Mucosa of rectum (tissue), 2 donors: ENCODE measurements at regions not wholly inside any gene's neighbourhood (a gene's known extent, or its start where the extent isn't known, plus 50 kb on each side); places are given as distances from the start of the nearest gene placed in this dataset.

Experiments used
- H3K27ac ChIP-seq, 2 donors: one replicate each; pipeline ENCODE4 v1.7.0; 2013; ENCODE audit warnings: inconsistent platforms in 2 of 2, low read depth in 2 of 2, low read length in 2 of 2
- H3K27me3 ChIP-seq, 2 donors: one replicate each; pipeline ENCODE4 v1.7.0; 2013; ENCODE audit warnings: low read length in 2 of 2; ENCODE audit not compliant: control insufficient read depth in 2 of 2, insufficient read depth in 2 of 2
- H3K36me3 ChIP-seq, 2 donors: one replicate each; pipeline ENCODE4 v1.7.0; 2013; ENCODE audit warnings: low read length in 2 of 2; ENCODE audit not compliant: control insufficient read depth in 2 of 2, insufficient read depth in 2 of 2
- H3K4me1 ChIP-seq, 2 donors: one replicate each; pipeline ENCODE4 v1.7.0; 2013; ENCODE audit warnings: low read length in 2 of 2, mild to moderate bottlenecking in 1 of 2; ENCODE audit not compliant: control insufficient read depth in 2 of 2, insufficient read depth in 2 of 2
- H3K4me3 ChIP-seq, 2 donors: one replicate each; pipeline ENCODE4 v1.7.0; 2013; ENCODE audit warnings: low read length in 2 of 2
- H3K9ac ChIP-seq, 2 donors: one replicate each; pipeline ENCODE4 v1.7.0; 2013; ENCODE audit warnings: low read length in 2 of 2, low read depth in 1 of 2, mild to moderate bottlenecking in 1 of 2
- H3K9me3 ChIP-seq, 2 donors: one replicate each; pipeline ENCODE4 v1.7.0; 2013; ENCODE audit warnings: low read length in 2 of 2; ENCODE audit not compliant: control insufficient read depth in 2 of 2
- donor health status: healthy.
- donor health status: Normal muscosa, but diverticular disease.

GRCh38 chr21:31505975-31506374 is 153.5 kb upstream of the SOD1 start:
- Histone ChIP-seq H3K4me3 (no peak overlapping the region), H3K36me3 (no peaks in the 10 kb centered on the region), H3K9me3 (no peaks in the 10 kb centered on the region), H3K27me3 (no peaks in the 10 kb centered on the region), H3K27ac (no peak overlapping the region), H3K9ac (no peak overlapping the region), H3K4me1 (no peaks in the 10 kb centered on the region)

- Histone ChIP-seq H3K36me3 (no peaks in the 10 kb centered on the region), H3K4me1 (no peaks in the 10 kb centered on the region), H3K4me3 (no peak overlapping the region), H3K9ac (no peak overlapping the region), H3K27me3 (no peaks in the 10 kb centered on the region), H3K9me3 (no peaks in the 10 kb centered on the region), H3K27ac (no peak overlapping the region)
Observed at GRCh38 chr21:31503939-31504338, 155.6 kb upstream of the SOD1 start.

DNA sequence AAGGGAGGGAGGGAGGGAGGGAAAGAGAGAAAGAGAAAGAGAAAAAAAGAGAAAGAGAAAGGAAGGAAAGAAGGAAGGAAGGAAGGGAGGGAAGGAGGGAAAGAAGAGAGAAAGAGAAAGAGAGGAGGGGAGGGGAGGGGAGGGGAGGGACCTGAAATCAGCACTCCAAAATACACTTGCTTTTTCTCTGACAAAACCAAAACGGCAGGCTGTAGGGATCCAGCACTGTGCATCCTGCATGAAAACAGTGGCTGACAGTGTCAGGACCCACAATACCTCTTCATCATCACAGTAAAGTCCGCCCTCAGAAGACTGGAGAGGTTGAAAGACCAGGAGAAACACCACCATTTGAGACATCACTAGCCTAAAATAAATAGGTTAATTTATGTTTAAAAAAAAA is 156.0 kb upstream of the SOD1 start:
- no peaks in the 10 kb centered on the region for H3K27me3 ChIP-seq
- no peak overlapping the region for H3K27ac ChIP-seq
- no peak overlapping the region for H3K4me3 ChIP-seq
- H3K9me3 ChIP-seq, result no peaks in the 10 kb centered on the region
- H3K36me3 ChIP-seq, result no peaks in the 10 kb centered on the region
- no peak overlapping the region for H3K9ac ChIP-seq
- no peaks in the 10 kb centered on the region for H3K4me1 ChIP-seq

GRCh38 chr21:31502537-31503143 is 156.9 kb upstream of the SOD1 start:
- Histone ChIP-seq H3K36me3 (no peaks in the 10 kb centered on the region), H3K27me3 (no peaks in the 10 kb centered on the region), H3K4me1 (no peaks in the 10 kb centered on the region), H3K9ac (no peak overlapping the region), H3K27ac (no peak overlapping the region), H3K9me3 (no peaks in the 10 kb centered on the region), H3K4me3 (no peak overlapping the region)

DNA sequence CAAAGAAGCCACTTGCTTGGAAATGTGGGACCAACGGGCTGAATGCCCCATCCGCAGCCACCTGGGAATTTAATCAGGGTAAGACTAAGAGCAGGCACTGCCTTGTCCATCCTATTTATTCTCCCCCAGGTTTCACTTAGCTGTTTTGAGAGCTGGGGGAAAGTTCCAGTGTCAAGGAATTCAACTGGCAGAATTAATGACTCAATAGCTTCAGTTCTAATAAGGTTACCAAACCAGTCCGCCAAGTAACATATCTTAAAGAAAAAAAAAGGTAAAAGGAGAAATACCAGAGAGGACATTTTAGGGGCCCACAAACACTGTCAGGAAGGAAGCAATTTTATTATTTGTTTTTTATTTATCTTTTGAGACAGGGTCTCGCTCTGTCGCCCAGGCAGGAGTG is 157.6 kb upstream of the SOD1 start:
- H3K9me3 ChIP-seq, result no peaks in the 10 kb centered on the region
- H3K4me3 ChIP-seq, result no peak overlapping the region
- no peaks in the 10 kb centered on the region for H3K36me3 ChIP-seq
- no peaks in the 10 kb centered on the region for H3K27me3 ChIP-seq
- H3K27ac ChIP-seq, result no peak overlapping the region
- H3K9ac ChIP-seq, result no peak overlapping the region
- no peaks in the 10 kb centered on the region for H3K4me1 ChIP-seq

- Histone ChIP-seq H3K4me1 (no peaks in the 10 kb centered on the region), H3K36me3 (no peaks in the 10 kb centered on the region), H3K9me3 (no peaks in the 10 kb centered on the region), H3K9ac (no peak overlapping the region), H3K4me3 (no peak overlapping the region), H3K27me3 (no peaks in the 10 kb centered on the region), H3K27ac (no peak overlapping the region)
Observed at GRCh38 chr21:31500982-31501381, 156.9 kb upstream of the TIAM1 start.

DNA sequence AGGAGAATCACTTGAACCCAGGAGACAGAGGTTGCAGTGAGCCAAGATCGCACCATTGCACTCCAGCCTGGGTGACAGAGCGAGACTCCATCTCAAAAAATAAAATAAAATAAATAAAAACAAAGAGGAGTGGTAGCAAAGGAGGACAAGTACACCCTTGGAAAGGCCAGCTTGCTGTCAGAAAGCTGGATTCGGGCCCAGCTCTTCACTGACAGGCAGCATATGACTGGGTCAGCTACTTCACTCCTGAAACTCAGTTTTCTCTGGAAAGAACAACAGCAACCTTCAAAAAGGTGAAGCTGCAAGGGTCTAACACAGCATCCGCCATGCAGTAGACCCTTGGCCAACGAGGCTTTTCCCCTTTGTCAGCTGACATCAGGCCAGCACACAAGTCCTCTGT is 156.0 kb upstream of the TIAM1 start:
- no peak overlapping the region for H3K27ac ChIP-seq
- no peak overlapping the region for H3K4me3 ChIP-seq
- no peaks in the 10 kb centered on the region for H3K27me3 ChIP-seq
- H3K9ac ChIP-seq, result no peak overlapping the region
- H3K4me1 ChIP-seq, result no peaks in the 10 kb centered on the region
- no peaks in the 10 kb centered on the region for H3K36me3 ChIP-seq
- H3K9me3 ChIP-seq, result no peaks in the 10 kb centered on the region

DNA sequence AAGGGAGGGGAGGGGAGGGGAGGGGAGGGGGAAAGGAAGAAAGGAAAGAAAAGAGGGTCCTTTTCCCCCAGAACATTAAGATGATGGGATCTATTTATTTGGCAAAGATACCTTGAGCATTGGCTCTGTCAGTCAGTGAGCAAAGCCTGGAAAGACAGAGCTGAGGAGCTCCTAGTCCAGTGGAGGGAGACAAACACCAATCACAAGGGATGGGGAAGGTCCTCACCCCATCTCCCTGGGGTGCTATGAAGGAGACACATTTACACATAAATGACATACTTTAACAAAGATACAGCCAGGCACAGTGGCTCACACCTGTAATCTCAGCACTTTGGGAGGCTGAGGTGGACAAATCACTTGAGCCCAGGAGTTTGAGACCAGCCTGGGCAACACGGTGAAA is 154.9 kb upstream of the TIAM1 start:
- Histone ChIP-seq H3K27me3 (no peaks in the 10 kb centered on the region), H3K9ac (no peak overlapping the region), H3K9me3 (no peaks in the 10 kb centered on the region), H3K4me1 (no peaks in the 10 kb centered on the region), H3K36me3 (no peaks in the 10 kb centered on the region), H3K4me3 (no peak overlapping the region), H3K27ac (no peak overlapping the region)

DNA sequence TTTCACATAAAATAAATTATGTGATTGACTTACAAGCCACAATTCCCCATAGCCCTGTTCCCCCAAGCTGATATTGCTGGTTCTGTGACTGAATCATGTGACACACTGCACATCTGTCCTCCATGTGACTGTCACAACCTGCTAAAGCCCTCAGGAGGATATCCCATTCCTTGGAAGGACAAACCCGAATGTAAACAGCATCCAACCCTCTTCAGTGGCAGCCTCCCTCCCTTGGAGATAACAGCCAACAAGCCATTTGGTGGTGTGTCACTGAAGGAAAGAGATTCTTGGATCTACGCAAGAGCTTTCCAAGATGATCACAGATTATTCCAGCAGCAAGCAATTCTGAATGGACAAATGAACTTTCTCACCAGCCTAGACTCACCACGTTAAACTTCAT is 153.9 kb upstream of the TIAM1 start:
- no peaks in the 10 kb centered on the region for H3K27me3 ChIP-seq
- H3K27ac ChIP-seq, result no peak overlapping the region
- no peaks in the 10 kb centered on the region for H3K4me1 ChIP-seq
- H3K4me3 ChIP-seq, result no peak overlapping the region
- H3K36me3 ChIP-seq, result no peaks in the 10 kb centered on the region
- no peak overlapping the region for H3K9ac ChIP-seq
- no peaks in the 10 kb centered on the region for H3K9me3 ChIP-seq

- no peak overlapping the region for H3K9ac ChIP-seq
- H3K4me1 ChIP-seq, result no peaks in the 10 kb centered on the region
- H3K36me3 ChIP-seq, result no peaks in the 10 kb centered on the region
- no peak overlapping the region for H3K27ac ChIP-seq
- no peaks in the 10 kb centered on the region for H3K27me3 ChIP-seq
- H3K4me3 ChIP-seq, result no peak overlapping the region
- no peaks in the 10 kb centered on the region for H3K9me3 ChIP-seq
Observed at GRCh38 chr21:31493350-31493880, 149.4 kb upstream of the TIAM1 start.

- Histone ChIP-seq H3K27ac (no peak overlapping the region), H3K4me3 (no peak overlapping the region), H3K4me1 (no peaks in the 10 kb centered on the region), H3K9me3 (no peaks in the 10 kb centered on the region), H3K36me3 (no peaks in the 10 kb centered on the region), H3K27me3 (no peaks in the 10 kb centered on the region), H3K9ac (no peak overlapping the region)
Observed at GRCh38 chr21:31491617-31492016, 147.6 kb upstream of the TIAM1 start.
